GM21619 (cell line): ENCODE measurements at regions not wholly inside any gene's neighbourhood (a gene's known extent, or its start where the extent isn't known, plus 50 kb on each side); places are given as distances from the start of the nearest gene placed in this dataset.

Experiments used
- ATAC-seq: cut with Tn5 transposase; IDR thresholded peaks from one replicate; pipeline ENCODE4 v1.9.1; 2021; ENCODE audit not compliant: unreplicated experiment

- no peak for ATAC-seq
These were observed 199.5 kb upstream of the NFE2L3 start for GRCh38 chr7:25952261-25953057.

DNA sequence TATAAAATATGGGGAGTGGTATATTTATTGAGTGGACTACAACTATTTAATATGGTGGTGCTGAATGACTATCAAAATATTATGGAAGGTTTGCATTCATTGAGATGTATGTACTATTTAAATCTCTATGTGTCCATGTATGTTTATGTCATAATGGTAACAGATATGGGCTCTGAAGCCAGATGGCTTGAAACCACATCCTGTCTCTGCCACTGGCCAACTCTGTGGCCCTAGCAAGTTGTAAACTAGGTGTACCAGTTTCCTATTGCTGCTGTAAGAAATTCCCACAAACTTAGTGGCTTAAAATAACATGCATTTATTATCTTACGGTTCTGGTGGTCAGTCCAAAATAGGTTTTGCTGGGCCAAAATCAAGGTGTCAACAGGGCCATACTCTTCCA, 198.1 kb upstream of the NFE2L3 start:
- ATAC-seq: no peak

- ATAC-seq: no peak
These were observed 197.6 kb upstream of the NFE2L3 start for GRCh38 chr7:25954395-25954794.

- ATAC-seq: no peak
These were observed 192.7 kb upstream of the NFE2L3 start for GRCh38 chr7:25959168-25959734.

GRCh38 chr7:25963733-25964132, 188.3 kb upstream of the NFE2L3 start:
- ATAC-seq: no peak

GRCh38 chr7:25964483-25964991, 187.5 kb upstream of the NFE2L3 start:
- ATAC-seq: peak; percentile 32

DNA sequence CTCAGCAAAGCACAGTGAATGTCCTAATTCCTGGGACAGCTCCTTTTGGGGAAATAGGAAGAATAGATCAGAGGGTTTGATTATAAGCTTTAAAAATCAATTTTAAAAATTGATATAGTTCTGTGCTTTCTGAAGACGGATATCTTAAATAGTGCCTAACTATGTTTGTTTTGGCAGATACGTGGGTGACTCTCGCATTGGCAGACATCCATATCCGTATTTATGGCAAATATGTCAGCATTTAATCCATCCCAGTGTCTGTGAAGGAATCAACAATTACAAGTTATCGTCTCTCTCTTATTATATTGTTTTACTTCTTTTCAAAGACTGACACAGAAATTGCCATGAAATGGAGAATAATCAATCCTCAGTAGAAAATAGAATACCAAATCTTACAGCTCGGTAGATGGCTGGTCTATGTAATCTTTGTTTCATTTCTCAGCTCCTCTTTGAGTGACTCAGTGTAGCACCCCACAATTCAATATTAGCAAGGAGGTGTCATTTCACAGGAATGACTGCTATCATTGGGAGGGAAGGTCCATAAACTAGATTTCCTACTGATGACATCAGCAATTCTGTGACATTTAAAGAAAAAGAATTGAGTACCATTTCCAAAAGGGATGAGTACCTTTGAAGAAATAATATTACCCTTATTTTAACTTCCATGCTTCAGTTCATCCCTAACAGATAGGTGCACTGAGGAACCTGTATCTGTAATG, 186.4 kb upstream of the NFE2L3 start:
- no peak for ATAC-seq

- ATAC-seq: no peak
These were observed 185.5 kb upstream of the NFE2L3 start for GRCh38 chr7:25966469-25966868.

GRCh38 chr7:25967278-25968204, 184.5 kb upstream of the NFE2L3 start:
- peak; percentile 24 for ATAC-seq

DNA sequence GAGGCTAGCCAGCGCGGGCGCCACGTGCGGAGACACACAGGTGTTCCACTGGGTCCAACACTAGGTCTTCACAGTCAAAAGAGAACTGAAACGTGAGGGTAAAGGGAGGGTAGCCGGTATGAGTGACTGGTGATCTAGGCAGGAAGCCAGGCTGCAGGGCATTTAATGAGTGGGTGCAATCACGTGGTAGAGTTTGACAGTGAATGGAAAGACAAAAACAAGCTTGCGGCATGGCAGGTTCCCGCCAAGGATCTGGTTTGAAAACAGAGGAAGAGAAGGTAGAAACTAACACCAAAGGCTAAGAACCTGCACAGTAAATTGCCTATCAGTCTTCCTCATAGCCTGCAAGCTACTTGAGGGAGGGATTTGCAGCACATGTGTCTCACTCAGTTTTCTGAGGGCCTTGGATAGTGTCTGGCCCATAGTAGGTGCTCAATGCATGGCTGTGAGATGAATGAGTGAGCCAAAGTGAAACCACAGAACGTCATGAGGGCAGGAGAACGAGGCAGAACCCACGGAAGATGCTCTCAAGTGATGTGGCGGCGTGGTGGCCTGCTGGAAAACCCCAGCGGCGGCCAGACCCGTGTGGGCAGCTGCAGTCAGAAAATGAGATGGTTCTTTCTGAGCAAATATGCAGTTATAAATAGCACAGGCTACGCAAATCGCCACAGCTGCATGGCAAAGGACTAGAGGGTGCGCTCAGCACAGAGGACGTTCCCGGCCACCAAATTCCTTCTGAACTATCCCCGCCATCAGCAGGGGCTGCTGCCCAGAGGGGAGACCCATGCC, 183.6 kb upstream of the NFE2L3 start:
- ATAC-seq: peak; percentile 58

GRCh38 chr7:25970356-25970755, 181.6 kb upstream of the NFE2L3 start:
- no peak for ATAC-seq

DNA sequence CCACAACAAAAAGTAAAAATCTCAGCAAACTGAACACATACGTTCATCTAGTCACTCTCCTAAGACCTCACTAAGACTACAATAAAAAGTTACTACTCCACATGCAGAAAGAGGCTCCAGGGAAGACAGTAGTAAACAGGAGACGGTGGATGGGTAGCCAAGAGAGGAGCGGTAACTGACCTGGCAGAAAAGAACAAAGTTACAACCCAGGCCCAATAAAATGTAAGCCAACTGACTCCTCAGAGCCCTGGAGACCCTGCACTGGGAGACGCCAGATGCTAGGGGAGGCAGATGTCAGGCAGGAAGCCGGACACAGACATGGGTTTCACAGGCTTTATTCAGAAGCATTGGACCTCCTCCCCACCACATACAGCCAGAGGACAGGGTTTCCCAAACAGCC, 181.1 kb upstream of the NFE2L3 start:
- no peak for ATAC-seq

DNA sequence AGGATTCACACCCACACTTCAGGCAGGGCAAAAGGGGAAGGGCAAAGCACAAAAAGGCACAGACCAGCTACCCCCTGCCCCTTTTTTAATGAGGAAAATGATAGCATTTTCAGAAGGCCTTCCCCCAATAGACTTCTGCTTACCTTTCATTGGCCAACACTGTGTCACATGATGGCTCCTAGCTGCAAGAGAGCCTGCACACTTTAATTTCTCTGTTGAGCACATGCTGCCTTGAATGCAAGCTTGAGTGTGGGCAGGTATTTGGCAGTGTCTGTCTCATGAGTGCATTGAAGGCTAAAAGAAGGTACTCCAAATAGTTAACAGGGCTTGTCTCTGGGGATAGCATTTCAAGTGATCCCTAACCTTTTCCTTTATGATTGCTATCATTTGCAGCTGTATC, 175.4 kb upstream of the NFE2L3 start:
- ATAC-seq: no peak

- ATAC-seq: no peak
These were observed 173.5 kb upstream of the NFE2L3 start for GRCh38 chr7:25978466-25978865.

DNA sequence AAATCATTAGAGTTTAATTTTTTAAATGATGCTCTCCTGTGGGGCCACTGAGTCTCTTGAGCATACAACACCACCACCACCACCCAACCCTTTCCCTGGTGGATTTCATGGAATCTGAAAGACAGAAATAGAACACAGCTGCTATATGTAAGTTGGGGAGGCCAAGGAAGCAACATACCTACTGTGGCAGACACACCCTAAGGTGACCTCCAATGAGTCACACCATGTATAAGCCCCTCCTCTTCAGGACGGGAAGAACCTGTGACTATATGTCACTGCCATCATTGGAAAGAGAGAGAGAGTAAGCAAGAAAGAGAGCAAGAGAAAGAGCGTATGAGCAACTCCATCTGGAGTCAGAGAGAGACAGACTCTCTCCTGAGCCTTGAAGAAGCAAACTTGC, 172.4 kb upstream of the NFE2L3 start:
- no peak for ATAC-seq

DNA sequence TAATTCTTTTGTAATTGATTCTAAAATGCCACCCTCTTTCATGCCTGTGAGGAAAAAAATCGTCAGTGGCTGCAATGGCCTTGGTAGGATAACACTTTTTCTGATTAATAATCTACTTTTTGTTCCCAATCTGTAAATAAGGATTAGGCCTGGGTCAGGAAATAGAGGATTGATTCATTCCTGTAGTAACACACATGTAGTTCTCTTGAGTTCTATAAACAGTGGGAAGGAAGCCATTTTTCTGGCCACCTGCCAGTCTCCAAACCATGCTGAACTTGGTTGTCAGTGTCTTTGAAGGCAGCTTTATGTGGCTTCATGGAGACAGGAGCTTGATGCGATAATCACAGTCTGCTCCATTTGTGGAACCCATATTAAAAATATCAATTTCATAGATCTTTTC, 169.3 kb upstream of the NFE2L3 start:
- ATAC-seq: no peak

DNA sequence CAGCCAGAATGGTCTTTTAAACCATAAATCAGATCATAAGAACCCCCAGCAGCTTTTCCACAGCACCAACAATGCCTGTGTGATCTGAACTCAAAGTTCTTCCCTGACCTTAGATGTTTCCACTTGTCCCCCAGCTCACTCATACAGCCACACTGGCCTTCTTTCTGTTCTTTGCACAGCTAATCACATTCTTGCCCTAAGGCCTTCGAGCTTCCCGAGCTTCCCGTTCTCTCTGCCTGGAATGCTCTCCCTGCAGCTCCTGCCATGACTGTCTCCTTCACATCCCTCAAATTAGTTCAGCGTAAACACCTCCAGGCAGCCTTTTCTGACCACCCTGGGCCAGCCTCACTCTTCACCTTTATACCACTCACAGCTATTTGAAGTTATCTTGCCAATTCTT, 166.8 kb upstream of the NFE2L3 start:
- ATAC-seq: no peak

DNA sequence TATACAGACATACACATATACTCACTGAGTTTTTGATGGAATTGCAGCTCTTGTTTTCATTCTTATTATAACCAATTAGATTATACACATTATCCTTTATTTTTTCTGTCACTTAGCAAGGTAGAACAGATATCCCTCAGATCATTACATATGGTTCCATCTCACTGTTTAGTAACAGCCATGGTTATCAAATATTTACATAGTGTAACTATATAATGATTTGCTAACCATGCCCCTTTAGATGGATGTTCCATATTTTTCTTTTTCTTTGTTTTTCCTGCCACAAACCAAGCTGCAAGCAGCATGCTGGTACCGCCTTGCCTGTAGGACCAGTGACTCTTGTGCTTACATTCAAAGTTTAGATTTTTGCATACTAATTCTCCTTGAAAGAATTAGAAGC, 163.4 kb upstream of the NFE2L3 start:
- no peak for ATAC-seq

DNA sequence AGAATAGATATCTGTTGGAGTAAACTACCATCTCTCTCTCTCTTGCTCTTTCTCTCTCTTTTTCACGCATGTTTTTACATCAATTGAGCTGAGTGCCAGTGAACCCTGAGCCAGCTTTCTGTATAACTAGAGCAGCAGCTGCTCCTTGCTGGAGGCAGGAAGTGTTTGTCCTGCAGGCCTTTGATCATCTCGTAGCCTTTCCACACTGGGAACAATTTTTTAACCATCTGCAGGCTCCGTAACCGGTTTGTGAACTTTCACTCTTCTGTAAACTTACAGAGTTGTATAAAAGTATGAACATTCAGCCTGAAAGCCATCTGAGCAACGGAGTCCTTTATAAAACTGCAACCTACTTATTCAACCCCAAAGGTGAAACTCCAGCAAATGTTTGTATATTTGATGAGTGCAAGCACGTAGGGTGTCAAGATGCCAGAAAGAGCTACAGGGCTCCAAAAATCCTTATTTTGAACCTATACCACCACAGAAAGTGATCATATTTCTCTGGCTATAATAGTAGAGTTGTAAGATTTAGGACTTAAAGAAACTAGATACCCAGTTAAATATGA, 162.8 kb upstream of the NFE2L3 start:
- ATAC-seq: no peak
